ENCODE measurements at regions not wholly inside any gene's neighbourhood (a gene's known extent, or its start where the extent isn't known, plus 50 kb on each side); places are given as distances from the start of the nearest gene placed in this dataset.

DNA sequence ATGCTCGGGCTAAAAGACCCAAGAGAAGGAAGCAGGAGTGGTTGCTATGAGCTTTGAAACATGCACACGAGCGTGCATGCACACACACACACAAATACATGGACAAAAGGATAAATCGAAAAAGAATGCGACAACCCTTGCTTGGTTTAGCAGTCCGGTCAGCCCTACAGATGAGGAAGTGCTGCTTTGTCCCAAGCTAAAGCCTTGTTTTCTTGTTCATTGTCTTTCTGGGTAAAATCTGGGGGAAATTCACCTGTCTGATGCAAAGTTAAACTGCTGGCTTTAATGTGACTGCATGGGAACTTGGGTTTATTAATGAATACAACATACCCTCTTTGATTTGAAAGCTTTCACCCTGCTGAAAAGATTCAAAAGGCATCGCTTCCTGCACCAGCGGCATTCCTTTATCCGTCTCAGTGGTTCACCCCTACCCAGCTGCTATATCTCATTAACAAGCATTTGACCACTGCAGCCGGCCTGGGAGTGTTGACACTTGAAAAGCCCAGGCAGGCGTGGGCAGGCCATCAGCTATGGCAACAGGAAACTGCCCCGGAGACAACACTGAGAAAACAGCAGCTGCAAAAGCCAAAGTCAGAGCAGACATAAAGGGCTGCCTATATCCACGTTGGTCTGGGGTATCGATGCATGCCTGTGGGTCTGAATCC is 301.7 kb downstream of the NDFIP2 start:
- TF ChIP-seq, protein P1, sequence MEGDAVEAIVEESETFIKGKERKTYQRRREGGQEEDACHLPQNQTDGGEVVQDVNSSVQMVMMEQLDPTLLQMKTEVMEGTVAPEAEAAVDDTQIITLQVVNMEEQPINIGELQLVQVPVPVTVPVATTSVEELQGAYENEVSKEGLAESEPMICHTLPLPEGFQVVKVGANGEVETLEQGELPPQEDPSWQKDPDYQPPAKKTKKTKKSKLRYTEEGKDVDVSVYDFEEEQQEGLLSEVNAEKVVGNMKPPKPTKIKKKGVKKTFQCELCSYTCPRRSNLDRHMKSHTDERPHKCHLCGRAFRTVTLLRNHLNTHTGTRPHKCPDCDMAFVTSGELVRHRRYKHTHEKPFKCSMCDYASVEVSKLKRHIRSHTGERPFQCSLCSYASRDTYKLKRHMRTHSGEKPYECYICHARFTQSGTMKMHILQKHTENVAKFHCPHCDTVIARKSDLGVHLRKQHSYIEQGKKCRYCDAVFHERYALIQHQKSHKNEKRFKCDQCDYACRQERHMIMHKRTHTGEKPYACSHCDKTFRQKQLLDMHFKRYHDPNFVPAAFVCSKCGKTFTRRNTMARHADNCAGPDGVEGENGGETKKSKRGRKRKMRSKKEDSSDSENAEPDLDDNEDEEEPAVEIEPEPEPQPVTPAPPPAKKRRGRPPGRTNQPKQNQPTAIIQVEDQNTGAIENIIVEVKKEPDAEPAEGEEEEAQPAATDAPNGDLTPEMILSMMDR (IDR thresholded peaks at IDR 0.05): no peak
- no peak for TF ChIP-seq POLR2A (IDR thresholded peaks at IDR 0.05)
- TF ChIP-seq EP300 (IDR thresholded peaks at IDR 0.05; ENCODE audit: low read depth): no peak

All from transverse colon (tissue), 3 donors.